Mesendoderm (in vitro differentiated cells): ENCODE measurements at regions not wholly inside any gene's neighbourhood (a gene's known extent, or its start where the extent isn't known, plus 50 kb on each side); places are given as distances from the start of the nearest gene placed in this dataset.

Source experiments
- DNase-seq: peaks from one replicate; pipeline ENCODE4 v3.0.0; 2013
- H2AK5ac ChIP-seq: 2 replicates; pipeline ENCODE4 v1.6.1; 2013; ENCODE audit warnings: low read length, inconsistent platforms
- H2BK120ac ChIP-seq: 2 replicates; pipeline ENCODE4 v1.6.1; 2013; ENCODE audit warnings: low read depth, mild to moderate bottlenecking, low read length, moderate library complexity, mixed read lengths
- H2BK15ac ChIP-seq: replicated peaks from 2 replicates; pipeline ENCODE4 v1.6.1; 2013; ENCODE audit warnings: low read depth, mild to moderate bottlenecking, moderate library complexity
- H2BK5ac ChIP-seq: 2 replicates; pipeline ENCODE4 v1.6.1; 2013; ENCODE audit warnings: low read length, inconsistent platforms
- H3K18ac ChIP-seq: 2 replicates; pipeline ENCODE4 v1.6.1; 2013; ENCODE audit warnings: mild to moderate bottlenecking, low read length, mixed read lengths
- H3K23ac ChIP-seq: one replicate; pipeline ENCODE4 v1.6.1; 2013; ENCODE audit warnings: low read length
- H3K27ac ChIP-seq: 2 replicates; pipeline ENCODE4 v1.5.1; 2013; ENCODE audit warnings: low read depth, mild to moderate bottlenecking, inconsistent platforms, low read length, moderate library complexity
- H3K27me3 ChIP-seq: 2 replicates; pipeline ENCODE4 v1.6.1; 2013; ENCODE audit warnings: low read length, control low read depth, mild to moderate bottlenecking, inconsistent platforms; ENCODE audit not compliant: insufficient read depth, poor library complexity
- H3K36me3 ChIP-seq: 2 replicates; pipeline ENCODE4 v1.6.1; 2013; ENCODE audit warnings: low read length, inconsistent platforms; ENCODE audit not compliant: control insufficient read depth, insufficient read depth
- H3K4ac ChIP-seq: one replicate; pipeline ENCODE4 v1.6.1; 2013; ENCODE audit warnings: low read depth, mild to moderate bottlenecking, low read length, moderate library complexity
- H3K4me1 ChIP-seq: 2 replicates; pipeline ENCODE4 v1.6.1; 2013; ENCODE audit warnings: low read depth, low read length, inconsistent platforms; ENCODE audit not compliant: control insufficient read depth
- H3K4me2 ChIP-seq: 2 replicates; pipeline ENCODE4 v1.6.1; 2013; ENCODE audit warnings: low read length
- H3K4me3 ChIP-seq: 2 replicates; pipeline ENCODE4 v1.5.1; 2013; ENCODE audit warnings: mild to moderate bottlenecking, low read length
- H3K56ac ChIP-seq: one replicate; pipeline ENCODE4 v1.6.1; 2013; ENCODE audit warnings: low read length
- H3K79me1 ChIP-seq: 2 replicates; pipeline ENCODE4 v1.6.1; 2013; ENCODE audit warnings: low read length, inconsistent platforms
- H3K79me2 ChIP-seq: 2 replicates; pipeline ENCODE4 v1.6.1; 2013; ENCODE audit warnings: mild to moderate bottlenecking, low read length; ENCODE audit not compliant: control insufficient read depth, insufficient read depth
- H3K9ac ChIP-seq: 2 replicates; pipeline ENCODE4 v1.6.1; 2013; ENCODE audit warnings: low read length, inconsistent platforms
- H4K5ac ChIP-seq: one replicate; pipeline ENCODE4 v1.6.1; 2013; ENCODE audit warnings: low read length
- H4K8ac ChIP-seq: one replicate; pipeline ENCODE4 v1.6.1; 2013; ENCODE audit warnings: low read depth, mild to moderate bottlenecking, control low read depth, low read length, moderate library complexity
- WGBS: extraction: QIAGEN DNeasy Blood & Tissue Kit; methylation state at CpG from one replicate; pipeline ENCODE4 v1.1.7; 2013; ENCODE audit warnings: low lambda C conversion rate, missing lambda C conversion rate; ENCODE audit not compliant: insufficient coverage; ENCODE audit errors: extremely low coverage; 5-methylcytosine and 5-hydroxymethylcytosine counted together

- Histone ChIP-seq H2BK5ac (peak overlapping the region; percentile 33), H3K79me2 (no peaks in the 10 kb centered on the region), H3K4me3 (no peak overlapping the region), H3K79me1 (no peaks in the 10 kb centered on the region), H4K8ac (no peak overlapping the region), H3K4me1 (peaks cover 14% of the 10 kb centered on the region), H3K18ac (no peak overlapping the region), H2BK15ac (no peak overlapping the region), H3K36me3 (no peaks in the 10 kb centered on the region), H3K56ac (peak overlapping the region; percentile 15), H3K27ac (peak overlapping the region; percentile 71), H3K4ac (no peak overlapping the region), H3K27me3 (no peaks in the 10 kb centered on the region), H2BK120ac (no peak overlapping the region), H4K5ac (no peak overlapping the region), H3K23ac (no peak overlapping the region), H2AK5ac (no peak overlapping the region), H3K4me2 (no peak overlapping the region), H3K9ac (no peak overlapping the region)
- no CpG with 5 or more reads among the region's 8 CpGs for WGBS
- DNase-seq: peak; percentile 54
Observed at GRCh38 chr2:216286616-216287231, 85.6 kb downstream of the MARCHF4 start.

- no CpG with 5 or more reads among the region's 7 CpGs for WGBS
- Histone ChIP-seq H2BK120ac (no peak overlapping the region), H3K4me1 (peaks cover 18% of the 10 kb centered on the region), H3K27me3 (no peaks in the 10 kb centered on the region), H2AK5ac (no peak overlapping the region), H3K4ac (no peak overlapping the region), H3K79me2 (no peaks in the 10 kb centered on the region), H3K9ac (no peak overlapping the region), H3K56ac (no peak overlapping the region), H2BK5ac (no peak overlapping the region), H3K79me1 (no peaks in the 10 kb centered on the region), H3K23ac (no peak overlapping the region), H3K27ac (no peak overlapping the region), H4K8ac (no peak overlapping the region), H4K5ac (no peak overlapping the region), H3K4me2 (no peak overlapping the region), H2BK15ac (no peak overlapping the region), H3K36me3 (no peaks in the 10 kb centered on the region), H3K4me3 (no peak overlapping the region), H3K18ac (no peak overlapping the region)
- DNase-seq: peak; percentile 70
Observed at GRCh38 chr2:216285701-216286100, 86.6 kb downstream of the MARCHF4 start.

- no peak overlapping the region for H3K4me3 ChIP-seq
- no peak overlapping the region for H3K56ac ChIP-seq
- H3K4me2 ChIP-seq: no peak overlapping the region
- H3K18ac ChIP-seq: no peak overlapping the region
- no peak overlapping the region for H4K8ac ChIP-seq
- H3K4ac ChIP-seq: no peak overlapping the region
- no peak overlapping the region for H4K5ac ChIP-seq
- whole genome bisulfite sequencing: no CpG with 5 or more reads among the region's 3 CpGs
- no peak overlapping the region for H2BK120ac ChIP-seq
- H3K23ac ChIP-seq: no peak overlapping the region
- no peaks in the 10 kb centered on the region for H3K79me2 ChIP-seq
- H3K36me3 ChIP-seq: no peaks in the 10 kb centered on the region
- no peak overlapping the region for H2AK5ac ChIP-seq
- H3K27me3 ChIP-seq: no peaks in the 10 kb centered on the region
- no peak overlapping the region for H3K9ac ChIP-seq
- H3K79me1 ChIP-seq: no peaks in the 10 kb centered on the region
- H2BK15ac ChIP-seq: no peak overlapping the region
- no peak overlapping the region for H3K27ac ChIP-seq
- H2BK5ac ChIP-seq: no peak overlapping the region
- peak; percentile 35 for DNase-seq
- peaks cover 18% of the 10 kb centered on the region for H3K4me1 ChIP-seq
Observed at GRCh38 chr2:216284708-216285107, 87.6 kb downstream of the MARCHF4 start.

- H3K4me1 ChIP-seq: peaks cover 18% of the 10 kb centered on the region
- H3K36me3 ChIP-seq: no peaks in the 10 kb centered on the region
- H2BK120ac ChIP-seq: no peak overlapping the region
- no peak overlapping the region for H3K4me3 ChIP-seq
- no peak overlapping the region for H2BK5ac ChIP-seq
- H4K8ac ChIP-seq: no peak overlapping the region
- H3K4ac ChIP-seq: no peak overlapping the region
- no peak overlapping the region for H2AK5ac ChIP-seq
- DNase-seq: peak; percentile 87
- no peak overlapping the region for H4K5ac ChIP-seq
- H3K9ac ChIP-seq: no peak overlapping the region
- no peak overlapping the region for H3K27ac ChIP-seq
- no peak overlapping the region for H3K4me2 ChIP-seq
- no peak overlapping the region for H3K18ac ChIP-seq
- H2BK15ac ChIP-seq: no peak overlapping the region
- no peak overlapping the region for H3K56ac ChIP-seq
- H3K27me3 ChIP-seq: no peaks in the 10 kb centered on the region
- H3K79me2 ChIP-seq: no peaks in the 10 kb centered on the region
- H3K79me1 ChIP-seq: no peaks in the 10 kb centered on the region
- 100% methylated on average over 1 of the region's 12 CpGs for WGBS
- H3K23ac ChIP-seq: no peak overlapping the region
Observed at GRCh38 chr2:216283038-216283900, 89.0 kb downstream of the MARCHF4 start.

GRCh38 chr2:216281876-216282275 lies 90.4 kb downstream of the MARCHF4 start:
- no peak overlapping the region for H3K27ac ChIP-seq
- H3K4me3 ChIP-seq: no peak overlapping the region
- H3K79me1 ChIP-seq: no peaks in the 10 kb centered on the region
- peak; percentile 32 for DNase-seq
- peaks cover 16% of the 10 kb centered on the region for H3K4me1 ChIP-seq
- no peak overlapping the region for H4K8ac ChIP-seq
- H3K56ac ChIP-seq: no peak overlapping the region
- no CpG with 5 or more reads among the region's 2 CpGs for WGBS
- H3K79me2 ChIP-seq: no peaks in the 10 kb centered on the region
- no peaks in the 10 kb centered on the region for H3K36me3 ChIP-seq
- no peak overlapping the region for H2BK5ac ChIP-seq
- H2AK5ac ChIP-seq: no peak overlapping the region
- H2BK120ac ChIP-seq: no peak overlapping the region
- H2BK15ac ChIP-seq: no peak overlapping the region
- no peak overlapping the region for H3K4ac ChIP-seq
- no peak overlapping the region for H3K18ac ChIP-seq
- no peak overlapping the region for H3K4me2 ChIP-seq
- H4K5ac ChIP-seq: no peak overlapping the region
- H3K9ac ChIP-seq: no peak overlapping the region
- H3K23ac ChIP-seq: no peak overlapping the region
- no peaks in the 10 kb centered on the region for H3K27me3 ChIP-seq
